ENCODE measurements at regions not wholly inside any gene's neighbourhood (a gene's known extent, or its start where the extent isn't known, plus 50 kb on each side); places are given as distances from the start of the nearest gene placed in this dataset.

- TF ChIP-seq POLR2A (IDR thresholded peaks at IDR 0.05; ENCODE audit: low read length): no peak
- TF ChIP-seq GATA1 (IDR thresholded peaks at IDR 0.05; ENCODE audit: low read depth, low read length): no peak
These were observed 89.6 kb upstream of the PMAIP1 start for GRCh38 chr18:59810183-59810582.
